HG02588 (cell line): ENCODE measurements at regions not wholly inside any gene's neighbourhood (a gene's known extent, or its start where the extent isn't known, plus 50 kb on each side); places are given as distances from the start of the nearest gene placed in this dataset.

Source experiments
- ATAC-seq: cut with Tn5 transposase; IDR thresholded peaks from one replicate; pipeline ENCODE4 v1.9.1; 2021; ENCODE audit warnings: mild to moderate bottlenecking, moderate library complexity; ENCODE audit not compliant: unreplicated experiment

DNA sequence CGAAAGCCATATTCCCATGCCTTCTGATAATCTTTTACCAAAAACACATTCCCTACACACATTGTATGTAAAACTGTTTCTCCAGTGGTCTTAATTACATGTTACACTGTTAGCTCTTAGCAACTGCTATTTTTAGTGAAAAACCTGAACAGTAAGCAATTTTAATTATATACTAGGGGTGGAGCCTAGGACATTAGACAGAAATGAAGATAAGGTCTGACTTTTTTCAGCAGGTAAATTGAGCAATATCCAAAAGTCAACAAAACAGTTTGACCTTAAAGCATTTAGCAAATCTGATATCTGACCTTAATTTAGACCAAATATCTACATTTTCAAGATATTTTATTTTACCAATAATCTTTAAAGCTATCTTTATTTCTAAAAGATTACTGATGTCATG is 60.2 kb downstream of the PDE6H start:
- no peak for ATAC-seq

DNA sequence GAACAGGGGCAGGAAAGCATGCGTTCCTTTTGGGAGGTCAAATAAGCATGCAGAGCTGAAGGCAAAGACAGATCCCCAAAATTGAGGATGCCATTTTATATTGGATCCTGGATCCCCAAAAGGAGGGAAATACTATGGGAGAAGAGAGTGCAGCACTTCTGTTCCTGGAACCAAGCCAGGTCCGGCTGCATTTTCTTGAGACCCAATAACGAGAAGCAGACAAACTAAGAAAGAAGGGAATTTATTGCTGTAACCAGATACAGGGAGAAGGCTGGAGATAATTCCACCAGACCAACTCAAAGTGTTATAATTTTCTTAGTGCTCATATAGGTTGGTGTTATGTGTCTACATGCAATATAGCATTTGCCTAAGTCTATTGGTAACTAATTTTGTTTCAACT is 60.8 kb downstream of the PDE6H start:
- no peak for ATAC-seq

DNA sequence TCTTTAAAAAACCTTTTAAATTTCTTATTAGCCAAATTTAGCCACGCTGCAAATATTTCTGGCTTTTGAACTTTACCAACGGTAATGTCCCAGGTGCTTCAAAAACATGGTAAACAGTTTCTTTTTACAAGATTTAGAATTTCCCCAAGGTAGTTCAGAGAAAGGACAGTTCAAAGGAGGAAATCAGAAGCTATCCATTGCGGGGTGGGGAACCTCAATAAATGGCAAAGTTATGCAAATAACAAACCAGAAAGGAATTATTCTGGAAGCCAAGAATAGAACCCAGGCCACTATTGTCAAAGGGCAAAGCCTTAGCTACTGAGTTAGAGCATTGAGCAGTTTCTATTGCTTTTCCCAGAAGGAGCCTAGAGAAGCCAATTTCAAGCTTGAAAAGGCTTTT is 62.3 kb downstream of the PDE6H start:
- no peak for ATAC-seq

DNA sequence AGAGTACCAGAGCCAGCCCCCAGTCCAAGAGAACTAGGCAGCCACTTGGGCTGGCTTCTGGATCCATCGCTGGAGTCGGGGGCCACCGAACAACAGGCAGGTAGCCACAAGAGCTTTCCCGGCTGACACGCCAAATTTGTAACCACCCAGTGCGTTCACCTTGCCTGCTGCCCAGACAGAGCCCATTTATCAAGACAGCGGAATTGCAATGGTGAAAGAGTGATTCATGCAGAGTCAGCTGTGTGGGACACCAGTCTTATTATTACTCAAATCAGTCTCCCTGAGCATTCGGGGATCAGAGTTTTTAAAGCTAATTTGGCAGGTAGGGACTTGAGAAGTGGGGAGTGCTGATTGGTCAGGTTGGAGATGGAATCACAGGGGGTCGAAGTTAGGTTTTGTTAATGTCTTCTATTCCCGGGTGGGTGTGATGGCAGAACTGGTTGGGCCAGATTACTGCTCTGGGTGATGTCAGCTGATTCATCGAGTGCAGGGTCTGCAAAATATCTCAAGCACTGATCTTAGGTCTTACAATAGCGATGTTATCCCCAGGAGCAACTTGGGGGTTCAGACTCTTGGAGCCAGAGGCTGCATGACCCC is 64.3 kb downstream of the PDE6H start:
- ATAC-seq, result no peak

DNA sequence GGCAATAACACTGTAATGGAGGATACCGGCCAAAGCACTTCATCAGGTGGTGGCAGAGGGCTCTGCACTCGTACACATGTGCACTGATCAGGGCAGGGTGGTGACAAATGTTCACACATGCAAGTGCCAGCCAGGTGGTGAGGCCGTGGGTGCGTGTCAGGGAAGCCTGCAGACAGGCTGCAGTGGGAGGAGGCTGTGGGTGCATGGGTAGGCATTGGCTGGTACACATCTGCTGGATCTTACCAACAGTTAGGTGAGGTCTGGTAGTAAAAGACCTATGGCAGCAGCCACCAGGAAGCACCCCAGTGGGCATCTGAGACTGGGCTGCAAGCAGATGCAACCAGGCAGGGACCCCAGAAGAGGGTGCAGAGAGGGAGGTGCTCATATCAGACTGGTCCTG is 65.3 kb downstream of the PDE6H start:
- ATAC-seq, result no peak

DNA sequence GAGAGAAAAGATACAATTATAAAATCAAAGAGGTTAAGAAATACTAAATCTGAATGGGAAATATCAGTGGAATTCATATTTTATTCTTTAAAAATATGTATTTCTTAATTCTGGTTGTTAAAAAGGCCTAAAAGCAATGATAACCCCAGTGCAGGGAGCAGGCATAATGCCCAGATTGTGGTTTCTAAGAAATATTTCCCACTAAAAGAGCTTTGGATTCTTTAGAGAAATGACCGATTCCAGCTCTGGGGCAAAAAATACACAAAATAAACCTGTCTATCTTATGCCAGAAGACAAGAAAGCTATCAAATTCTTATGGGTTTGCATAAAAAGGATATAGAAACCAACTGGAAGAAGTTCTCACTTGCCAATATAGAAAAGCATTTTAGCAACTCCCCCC is 71.6 kb downstream of the PDE6H start:
- no peak for ATAC-seq

DNA sequence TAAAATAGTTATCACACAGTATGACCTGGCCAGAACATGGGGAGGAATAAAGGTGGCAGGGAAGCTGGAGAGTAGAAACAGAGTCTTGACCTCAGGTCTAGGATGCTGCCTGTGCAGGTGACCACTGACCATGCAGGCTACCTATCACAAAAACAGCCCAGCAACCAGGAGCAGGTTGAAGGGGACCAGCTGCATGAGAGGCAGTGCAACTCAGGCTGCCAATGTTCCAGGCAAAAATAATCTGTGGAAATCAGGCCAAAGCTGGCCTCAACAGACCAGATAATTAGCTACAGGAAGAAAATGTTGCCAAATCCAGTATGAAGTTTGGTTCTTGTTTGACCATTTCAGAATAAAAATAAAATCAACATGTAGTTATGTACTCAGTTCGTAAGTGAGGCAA is 72.6 kb downstream of the PDE6H start:
- ATAC-seq, result no peak

DNA sequence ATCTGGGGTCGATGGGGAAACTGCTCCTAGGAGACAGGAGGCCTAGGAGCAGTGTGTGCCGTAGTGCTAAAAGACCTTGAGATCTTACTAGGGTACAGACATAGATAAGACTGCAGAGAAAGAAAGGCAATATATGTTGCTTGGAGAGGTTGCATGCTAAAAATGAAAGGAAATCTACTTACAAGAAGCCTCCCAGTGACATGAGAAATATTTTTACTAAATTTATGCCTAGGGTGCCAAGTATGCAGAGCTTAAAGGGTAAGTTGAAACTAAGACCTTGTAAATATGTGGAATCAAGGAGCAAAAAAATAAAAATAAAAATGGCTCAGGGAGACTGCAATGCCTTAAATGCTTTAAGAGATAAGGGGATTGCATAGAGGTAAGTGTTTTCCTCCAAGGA is 74.8 kb downstream of the PDE6H start:
- ATAC-seq, result no peak

DNA sequence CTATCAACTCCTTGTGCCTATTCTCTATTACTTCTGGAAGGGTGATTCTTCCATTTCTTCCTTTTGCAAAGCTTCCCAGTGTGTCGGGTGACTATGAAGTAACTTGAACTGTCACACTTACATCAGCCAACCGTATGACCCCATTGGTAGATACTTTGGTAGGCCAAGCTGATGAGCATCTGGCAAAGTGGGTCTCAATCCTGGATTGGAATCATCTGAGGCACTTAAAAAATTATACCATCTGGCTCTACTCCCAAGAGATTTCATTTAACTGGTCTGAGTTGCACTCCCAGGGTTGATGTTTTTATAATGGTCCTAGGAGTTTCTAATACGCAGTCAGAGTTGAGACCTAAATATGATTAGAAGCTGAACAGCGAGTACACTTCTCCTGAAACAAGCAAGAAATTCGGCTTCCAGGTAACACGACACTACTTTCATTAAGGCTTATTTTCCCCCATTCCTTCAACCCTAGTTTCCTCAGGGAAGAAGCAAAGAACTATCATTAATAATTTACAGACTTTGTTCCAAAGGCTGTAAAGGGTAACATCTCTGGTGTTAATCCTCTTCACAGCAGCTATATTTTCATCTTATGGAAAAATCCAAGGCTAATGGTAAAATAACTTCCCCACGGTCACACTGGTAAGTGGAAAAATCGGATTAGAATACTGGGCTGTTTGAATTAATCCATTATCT is 76.8 kb downstream of the PDE6H start:
- no peak for ATAC-seq

DNA sequence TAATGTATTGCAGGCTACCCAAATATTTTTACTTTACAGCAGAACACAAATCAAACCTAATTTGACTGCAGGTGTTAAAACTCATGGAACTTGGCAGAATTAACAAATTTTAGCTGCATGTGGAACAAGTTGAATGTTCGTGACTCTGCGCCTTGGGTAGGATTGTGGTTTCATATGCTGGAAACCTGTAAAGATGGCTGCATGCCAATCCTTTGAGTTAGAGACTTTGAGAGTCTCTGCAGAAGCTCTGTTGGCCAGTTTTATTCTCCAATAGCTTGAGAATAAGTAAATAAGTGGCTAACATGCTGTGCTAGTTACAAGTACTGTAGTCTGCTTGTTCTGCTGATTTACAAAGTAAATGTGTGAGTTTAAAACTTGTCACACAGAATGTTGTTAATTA is 77.8 kb downstream of the PDE6H start:
- peak; percentile 70 for ATAC-seq

DNA sequence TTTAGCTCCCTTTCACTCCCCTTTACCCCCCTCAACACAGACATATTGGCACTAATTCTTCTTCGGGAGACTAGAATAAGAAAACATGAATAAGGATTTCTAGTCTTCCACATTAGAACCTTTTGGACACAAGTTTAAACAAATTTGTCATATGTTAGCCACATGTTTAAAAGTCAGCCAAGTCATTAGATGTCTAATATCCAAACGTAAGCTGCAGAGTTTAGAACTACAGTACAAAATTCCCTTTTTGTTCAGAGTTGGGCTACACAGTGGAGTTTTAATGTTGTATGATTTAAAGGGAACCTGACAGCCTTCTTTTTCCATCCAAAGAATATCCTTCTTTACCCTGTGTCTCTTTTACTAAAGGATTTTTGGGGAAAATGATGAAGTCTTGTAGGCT is 79.8 kb downstream of the PDE6H start:
- no peak for ATAC-seq

DNA sequence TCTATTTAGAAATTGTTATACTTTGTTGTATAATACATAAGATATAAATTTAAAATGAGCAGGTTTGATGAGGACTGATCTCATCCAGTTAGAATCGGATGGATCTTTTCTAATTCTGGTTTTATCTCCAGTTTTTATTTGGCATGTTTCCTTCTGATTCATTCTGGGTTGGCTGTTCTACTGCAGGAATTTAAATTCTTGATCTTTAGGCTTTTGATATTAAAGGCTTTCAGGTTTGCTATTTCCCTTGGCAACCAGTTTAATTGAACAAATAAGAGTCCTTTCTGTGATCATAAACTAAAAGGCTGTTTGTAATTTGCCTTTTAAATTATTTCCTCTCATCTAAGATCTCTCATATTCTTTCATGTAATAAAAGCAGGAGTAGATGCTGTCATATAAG is 83.4 kb downstream of the PDE6H start:
- no peak for ATAC-seq
